NCI-H524 treated with DMSO at 0.1 percent for 48 hours (cell line): ENCODE measurements at regions not wholly inside any gene's neighbourhood (a gene's known extent, or its start where the extent isn't known, plus 50 kb on each side); places are given as distances from the start of the nearest gene placed in this dataset.
"Not testable (repeated sequence)": the region's sequence is repeated elsewhere in the genome, so short reads cannot be mapped to it uniquely, and the experiment has no call there.

Experiments used
- DNase-seq: peaks from one replicate; lab custom pipeline; 2025; lab: John Stamatoyannopoulos, UW

- no peak for DNase-seq
Measured at GRCh38 chr5:144004751-144005150, 165.7 kb downstream of the YIPF5 start.

GRCh38 chr5:144009116-144009515 is 161.3 kb downstream of the YIPF5 start:
- DNase-seq = no peak

DNA sequence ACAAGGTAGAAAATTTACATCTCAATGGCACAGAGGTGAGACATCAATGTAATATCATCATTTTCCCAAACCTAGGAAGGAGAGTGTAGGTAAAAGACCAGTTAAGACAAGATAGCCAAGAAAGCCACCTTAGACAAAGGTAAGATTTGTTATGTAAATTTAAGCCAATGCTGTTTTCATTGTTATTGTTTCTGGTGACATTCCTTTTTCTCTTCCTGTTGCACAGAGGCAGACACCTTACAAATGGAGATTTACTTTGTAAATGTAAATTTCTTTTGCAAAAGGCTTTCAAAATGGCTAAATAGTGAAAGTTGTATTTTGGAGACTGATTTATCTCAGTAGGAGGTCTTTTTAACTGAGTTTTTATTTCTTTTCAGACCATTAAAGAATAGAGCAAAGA is 159.1 kb downstream of the YIPF5 start:
- no peak for DNase-seq

- no peak for DNase-seq
Measured at GRCh38 chr5:144013816-144014215, 156.6 kb downstream of the YIPF5 start.

- DNase-seq = no peak
Measured at GRCh38 chr5:144015961-144016360, 154.5 kb downstream of the YIPF5 start.

DNA sequence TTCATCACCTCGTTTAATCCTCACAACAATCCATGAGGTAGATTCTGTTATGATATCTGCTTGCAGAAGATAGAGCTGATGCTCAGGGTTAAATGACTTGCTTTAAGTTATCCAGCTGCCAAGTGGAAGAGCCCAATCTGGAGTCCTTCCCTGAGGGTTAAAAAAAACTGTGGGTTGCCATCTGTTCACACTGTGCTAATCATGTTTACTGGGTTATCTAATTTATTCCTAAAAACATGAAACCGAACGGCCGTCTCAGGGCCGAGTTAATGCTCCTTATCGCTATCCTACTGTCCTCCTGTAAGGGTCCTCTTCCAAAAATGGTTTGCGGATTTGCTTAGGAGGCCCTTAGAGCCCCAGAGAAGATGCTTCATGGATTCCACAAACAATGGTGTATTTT is 153.3 kb downstream of the YIPF5 start:
- DNase-seq = peak; percentile 82

- DNase-seq = no peak
Measured at GRCh38 chr5:144017631-144018030, 152.8 kb downstream of the YIPF5 start.

- DNase-seq = no peak
Measured at GRCh38 chr5:144024090-144024489, 146.4 kb downstream of the YIPF5 start.

DNA sequence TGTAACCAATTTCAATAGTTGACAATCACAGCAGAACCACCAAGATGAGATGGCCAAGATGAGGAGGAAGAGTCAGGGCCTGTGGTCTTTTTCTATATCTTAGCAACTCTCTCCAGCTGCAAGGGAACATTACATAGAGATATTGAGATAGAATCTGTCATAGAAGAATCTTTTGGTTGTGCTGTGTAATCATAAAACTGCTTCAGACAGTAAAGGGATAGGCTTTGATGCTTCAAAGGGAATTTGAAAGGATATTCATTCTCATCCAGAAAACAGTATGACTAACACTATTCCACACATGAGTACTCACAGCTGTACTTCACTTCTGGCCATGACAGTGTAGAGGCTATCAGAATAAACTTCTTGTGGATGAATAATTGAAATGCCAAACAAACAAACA is 145.9 kb downstream of the YIPF5 start:
- DNase-seq = no peak

DNA sequence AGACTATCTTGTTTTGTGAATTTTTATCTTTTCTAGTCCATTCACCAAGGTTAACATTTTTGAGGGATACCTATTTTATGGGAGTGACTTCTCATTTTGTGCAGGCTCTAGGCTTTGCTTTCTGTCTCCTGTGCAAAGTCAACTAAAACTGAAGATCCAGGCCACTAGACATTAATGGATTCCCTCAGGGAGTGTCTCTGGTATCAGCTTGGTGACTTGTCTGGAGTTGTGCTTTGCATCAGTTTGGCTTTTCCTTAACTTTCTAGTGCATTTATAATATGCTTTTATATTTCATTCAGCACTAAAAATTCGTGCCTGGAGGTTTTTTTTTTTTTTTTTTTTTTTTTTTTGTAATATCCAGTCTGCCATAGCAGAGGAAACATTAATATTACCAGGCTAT is 144.2 kb downstream of the YIPF5 start:
- no peak for DNase-seq

GRCh38 chr5:144028058-144028457 is 142.4 kb downstream of the YIPF5 start:
- no peak for DNase-seq

GRCh38 chr5:144028636-144029035 is 141.8 kb downstream of the YIPF5 start:
- DNase-seq = no peak

GRCh38 chr5:144030904-144031303 is 139.6 kb downstream of the YIPF5 start:
- no peak for DNase-seq

DNA sequence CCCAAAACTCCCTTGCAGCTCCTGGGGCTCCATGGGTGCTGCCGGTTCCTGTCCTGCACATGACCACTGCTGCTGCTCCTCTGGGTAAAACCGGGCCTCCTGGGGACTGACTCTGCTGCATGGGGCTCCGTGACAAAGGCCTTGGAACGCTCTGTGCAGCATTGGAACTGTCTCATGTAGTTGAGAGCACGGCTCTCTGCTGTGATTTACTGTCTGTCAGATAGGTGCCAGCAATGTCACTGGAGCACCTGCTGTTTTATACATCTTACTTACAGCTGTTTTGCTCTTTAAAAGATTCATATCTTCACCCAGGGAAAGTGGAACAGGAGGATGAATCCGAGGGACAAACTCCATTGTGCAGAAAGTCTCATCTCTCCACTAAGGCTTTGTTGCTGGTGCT is 138.1 kb downstream of the YIPF5 start:
- no peak for DNase-seq

DNA sequence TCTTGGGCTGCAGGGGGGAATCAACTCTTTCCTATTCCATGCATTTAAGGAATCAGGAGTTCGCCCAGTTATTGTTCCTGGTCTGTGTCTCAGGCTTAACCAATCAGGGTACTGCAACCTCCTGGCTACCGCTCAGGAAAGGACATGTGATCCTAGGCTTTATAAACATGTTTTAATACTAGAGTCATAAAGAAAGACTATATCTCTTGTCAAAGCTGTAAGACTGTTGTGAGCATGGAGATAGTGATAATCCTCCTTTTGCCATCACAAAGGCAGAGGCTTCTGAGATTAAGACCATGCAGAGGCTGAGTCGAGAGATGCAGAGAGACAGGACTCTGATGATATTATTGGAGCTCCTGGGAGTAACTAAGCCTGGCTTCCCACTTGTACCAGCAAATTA is 137.0 kb downstream of the YIPF5 start:
- DNase-seq = no peak

DNA sequence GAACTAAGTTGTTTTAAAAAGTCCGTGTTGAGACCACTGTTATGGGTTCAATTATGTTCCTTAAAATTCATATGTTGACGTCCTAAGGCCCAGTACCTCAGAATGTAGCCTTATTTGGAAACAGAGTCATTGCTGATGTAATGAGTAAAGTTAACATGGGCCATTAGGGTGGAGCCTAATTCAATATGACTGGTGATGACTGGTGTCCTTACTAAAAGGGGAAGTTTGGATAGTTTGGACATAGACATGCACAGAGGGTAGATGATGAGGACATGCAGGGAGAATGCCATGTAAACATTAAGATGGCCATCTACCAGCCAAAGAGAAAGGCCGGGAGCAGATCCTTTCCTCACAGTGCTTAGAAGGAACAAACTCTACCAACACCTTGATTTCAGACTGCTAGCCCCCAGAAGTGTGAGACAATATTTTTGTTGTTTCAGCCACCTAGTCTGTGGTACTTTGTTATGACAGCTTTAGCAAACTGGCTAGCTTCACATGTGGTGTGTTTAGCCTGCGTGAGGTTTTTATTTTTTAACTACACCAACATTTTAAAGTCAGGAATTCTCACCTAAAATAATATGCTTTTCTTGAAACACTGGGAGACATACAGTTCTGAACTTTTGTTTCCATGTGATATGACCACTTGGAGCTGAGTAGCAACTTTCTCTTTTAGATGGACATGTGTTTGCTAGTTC is 135.3 kb downstream of the YIPF5 start:
- DNase-seq = no peak

GRCh38 chr5:144036476-144036875 is 134.0 kb downstream of the YIPF5 start:
- no peak for DNase-seq

- DNase-seq = no peak
Measured at GRCh38 chr5:144040615-144041305, 129.7 kb downstream of the YIPF5 start.

- no peak for DNase-seq
Measured at GRCh38 chr5:144042156-144042555, 128.3 kb downstream of the YIPF5 start.

DNA sequence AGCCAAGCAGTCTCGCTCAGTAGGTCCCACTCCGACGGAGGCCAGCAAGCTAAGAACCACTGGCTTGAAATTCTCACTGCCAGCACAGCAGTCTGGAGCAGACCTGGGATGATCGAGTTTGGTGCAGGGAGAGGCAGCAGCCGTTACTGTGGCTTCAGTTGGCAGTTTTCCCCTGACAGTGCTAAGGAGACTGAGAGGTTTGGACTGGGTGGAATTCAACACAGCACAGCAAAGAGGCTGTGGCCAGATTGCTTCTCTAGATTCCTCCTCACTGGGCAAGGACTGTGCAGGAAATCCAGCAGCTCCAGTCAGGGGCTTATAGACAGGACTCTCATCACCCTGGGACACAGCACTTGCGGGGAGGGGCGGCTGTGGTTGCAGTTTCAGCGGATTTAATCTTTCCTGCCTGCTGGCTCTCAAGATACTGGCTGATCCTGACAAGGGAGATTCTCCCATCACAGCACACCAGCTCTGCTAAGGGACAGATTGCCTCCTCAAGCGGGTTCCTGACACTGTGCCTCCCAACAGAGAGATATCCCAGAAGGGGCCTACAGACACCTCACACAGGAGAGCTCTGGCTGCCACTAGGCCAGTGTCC is 122.1 kb downstream of the YIPF5 start:
- no peak for DNase-seq

DNA sequence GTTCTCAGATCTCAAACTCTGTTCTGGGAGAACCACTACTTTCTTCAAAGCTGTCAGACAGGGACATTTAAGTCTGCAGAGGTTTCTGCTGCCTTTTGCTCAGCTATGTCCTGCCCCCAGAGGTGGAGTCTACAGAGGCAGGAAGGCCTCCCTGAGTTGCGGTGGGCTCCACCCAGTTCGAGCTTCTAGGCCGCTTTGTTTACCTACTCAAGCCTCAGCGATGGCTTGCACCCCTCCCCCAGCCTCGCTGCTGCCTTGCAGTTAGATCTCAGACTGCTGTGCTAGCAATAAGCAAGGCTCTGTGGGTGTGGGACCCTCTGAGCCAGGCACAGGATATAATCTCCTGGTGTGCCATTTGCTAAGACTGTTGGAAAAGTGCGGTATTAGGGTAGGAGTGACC is 115.1 kb downstream of the YIPF5 start:
- not testable (repeated sequence) for DNase-seq

DNA sequence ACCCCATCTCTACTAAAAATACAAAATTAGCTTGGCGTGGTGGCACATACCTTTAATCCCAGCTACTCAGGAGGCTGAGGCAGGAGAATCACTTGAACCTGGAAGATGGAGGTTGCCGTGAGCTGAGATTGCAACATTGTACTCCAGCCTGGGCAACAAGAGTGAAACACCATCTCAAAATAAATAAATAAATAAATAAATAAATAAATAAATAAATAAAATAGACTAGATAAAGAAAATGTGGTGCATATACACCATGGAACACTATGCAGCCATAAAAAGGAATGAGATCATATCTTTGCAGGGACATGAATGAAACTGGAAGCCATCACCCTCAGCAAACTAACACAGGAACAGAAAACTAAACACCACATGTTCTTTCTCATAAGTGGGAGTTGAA is 110.4 kb downstream of the YIPF5 start:
- DNase-seq = not testable (repeated sequence)

DNA sequence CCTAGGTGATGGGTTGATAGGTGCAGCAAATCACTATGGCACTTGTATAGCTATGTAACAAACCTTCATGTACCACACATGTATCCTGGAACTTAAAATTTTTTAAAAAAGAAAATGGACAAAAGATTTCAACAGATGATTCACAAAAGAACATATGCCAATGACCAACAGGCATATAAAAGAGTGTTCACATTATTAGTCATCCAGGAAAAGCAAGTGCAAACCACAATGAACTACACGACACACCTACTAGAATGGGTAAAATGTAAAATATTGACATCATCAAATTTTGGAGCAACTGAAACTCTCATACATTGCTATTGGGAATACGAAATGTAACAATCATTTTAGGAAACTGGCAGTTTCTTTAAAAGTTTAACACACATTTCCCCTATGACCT is 109.9 kb downstream of the YIPF5 start:
- no peak for DNase-seq

DNA sequence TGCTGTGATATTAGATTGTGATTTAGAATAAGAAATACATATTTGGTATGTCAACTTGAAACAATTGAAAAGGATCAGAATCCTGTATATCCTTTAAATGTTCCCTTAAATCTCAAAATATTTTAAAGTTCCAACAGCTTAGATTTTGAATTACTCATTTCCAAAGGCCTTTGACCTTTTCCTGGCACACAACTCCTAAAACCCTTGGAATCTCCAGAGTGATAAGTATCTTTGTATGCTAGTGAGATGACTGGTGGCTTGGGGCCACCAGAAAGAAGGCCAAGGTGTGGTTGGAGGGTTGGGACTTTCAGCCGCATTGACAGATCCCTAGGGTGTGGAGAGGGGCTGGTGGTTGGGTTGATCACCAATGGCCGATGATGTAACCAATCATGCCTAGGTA is 104.7 kb downstream of the YIPF5 start:
- no peak for DNase-seq
